ENCODE measurements at regions not wholly inside any gene's neighbourhood (a gene's known extent, or its start where the extent isn't known, plus 50 kb on each side); places are given as distances from the start of the nearest gene placed in this dataset.

DNA sequence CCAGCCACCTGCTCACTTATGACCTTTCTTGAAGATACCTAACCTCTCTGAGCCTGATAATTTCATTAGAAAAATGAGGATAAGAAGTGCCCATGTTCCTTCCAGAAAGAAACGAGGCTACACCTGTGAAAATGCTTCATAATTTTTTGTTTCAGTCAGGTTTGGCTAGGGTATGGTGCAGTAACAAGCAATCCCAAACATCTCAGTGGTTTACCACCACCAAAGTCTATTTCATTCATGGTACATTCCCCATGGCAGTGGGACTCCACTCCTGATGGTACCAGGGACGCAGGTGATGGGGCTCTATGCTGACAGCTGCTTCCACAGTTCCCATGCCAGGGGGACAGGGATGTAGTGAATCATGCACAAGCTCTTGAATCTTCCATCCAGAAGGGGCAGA is 147.6 kb upstream of the CES5A start:
- Histone ChIP-seq H3K9me3 (ENCODE audit: insufficient read depth, low read length) (no peaks in the 10 kb centered on the region), H3K27me3 (ENCODE audit: low read length) (no peaks in the 10 kb centered on the region), H3K79me2 (ENCODE audit: insufficient read depth, low read length) (no peaks in the 10 kb centered on the region), H3K27ac (ENCODE audit: low read depth, low read length) (no peak overlapping the region), H3F3A (ENCODE audit: insufficient read depth) (no peaks in the 10 kb centered on the region), H3K4me2 (ENCODE audit: low read depth, low read length, poor library complexity, severe bottlenecking) (no peak overlapping the region), H3K9me2 (replicated peaks; ENCODE audit: insufficient read depth, low read length) (no peaks in the 10 kb centered on the region), H2AFZ (ENCODE audit: low read depth, low read length, severe bottlenecking) (no peak overlapping the region), H3K9ac (ENCODE audit: low read length) (no peak overlapping the region), H3K36me3 (ENCODE audit: low read length) (no peaks in the 10 kb centered on the region), H4K20me1 (ENCODE audit: low read depth, low read length) (no peaks in the 10 kb centered on the region), H3K4me3 (ENCODE audit: insufficient read depth, low read length, poor library complexity, severe bottlenecking) (no peak overlapping the region)
- TF ChIP-seq EZH2phosphoT487 (conservative IDR thresholded peaks at IDR 0.05; ENCODE audit: low read length) = no peak

DNA sequence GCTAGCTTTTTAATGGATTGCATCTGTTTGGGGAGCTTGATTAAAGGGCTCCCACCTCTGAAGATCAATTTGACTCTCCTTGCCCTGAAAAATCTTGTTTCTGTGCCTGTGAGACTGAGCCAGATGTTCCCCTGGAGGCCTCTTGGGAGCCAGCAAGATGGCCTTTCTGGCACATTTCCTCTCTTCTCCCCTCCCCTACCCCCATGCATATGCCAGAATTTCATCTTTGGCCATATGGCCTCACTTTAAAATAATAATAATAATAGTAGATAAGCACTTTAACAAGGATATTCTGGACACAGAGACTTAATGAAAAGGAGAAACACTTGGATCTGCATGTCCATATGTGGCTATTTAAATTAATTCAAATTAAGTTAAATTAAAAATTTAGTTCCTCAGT is 144.1 kb upstream of the CES5A start:
- Histone ChIP-seq H3K4me2 (ENCODE audit: low read depth, low read length, poor library complexity, severe bottlenecking) (no peak overlapping the region), H3K9ac (ENCODE audit: low read length) (no peak overlapping the region), H3K27me3 (ENCODE audit: low read length) (no peaks in the 10 kb centered on the region), H3F3A (ENCODE audit: insufficient read depth) (no peaks in the 10 kb centered on the region), H4K20me1 (ENCODE audit: low read depth, low read length) (no peaks in the 10 kb centered on the region), H3K36me3 (ENCODE audit: low read length) (no peaks in the 10 kb centered on the region), H3K79me2 (ENCODE audit: insufficient read depth, low read length) (no peaks in the 10 kb centered on the region), H3K9me2 (replicated peaks; ENCODE audit: insufficient read depth, low read length) (no peaks in the 10 kb centered on the region), H2AFZ (ENCODE audit: low read depth, low read length, severe bottlenecking) (no peak overlapping the region), H3K9me3 (ENCODE audit: insufficient read depth, low read length) (no peaks in the 10 kb centered on the region), H3K4me3 (ENCODE audit: insufficient read depth, low read length, poor library complexity, severe bottlenecking) (no peak overlapping the region), H3K27ac (ENCODE audit: low read depth, low read length) (no peak overlapping the region)
- no peak for TF ChIP-seq EZH2phosphoT487 (conservative IDR thresholded peaks at IDR 0.05; ENCODE audit: low read length)
- TF ChIP-seq, protein P1, sequence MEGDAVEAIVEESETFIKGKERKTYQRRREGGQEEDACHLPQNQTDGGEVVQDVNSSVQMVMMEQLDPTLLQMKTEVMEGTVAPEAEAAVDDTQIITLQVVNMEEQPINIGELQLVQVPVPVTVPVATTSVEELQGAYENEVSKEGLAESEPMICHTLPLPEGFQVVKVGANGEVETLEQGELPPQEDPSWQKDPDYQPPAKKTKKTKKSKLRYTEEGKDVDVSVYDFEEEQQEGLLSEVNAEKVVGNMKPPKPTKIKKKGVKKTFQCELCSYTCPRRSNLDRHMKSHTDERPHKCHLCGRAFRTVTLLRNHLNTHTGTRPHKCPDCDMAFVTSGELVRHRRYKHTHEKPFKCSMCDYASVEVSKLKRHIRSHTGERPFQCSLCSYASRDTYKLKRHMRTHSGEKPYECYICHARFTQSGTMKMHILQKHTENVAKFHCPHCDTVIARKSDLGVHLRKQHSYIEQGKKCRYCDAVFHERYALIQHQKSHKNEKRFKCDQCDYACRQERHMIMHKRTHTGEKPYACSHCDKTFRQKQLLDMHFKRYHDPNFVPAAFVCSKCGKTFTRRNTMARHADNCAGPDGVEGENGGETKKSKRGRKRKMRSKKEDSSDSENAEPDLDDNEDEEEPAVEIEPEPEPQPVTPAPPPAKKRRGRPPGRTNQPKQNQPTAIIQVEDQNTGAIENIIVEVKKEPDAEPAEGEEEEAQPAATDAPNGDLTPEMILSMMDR (IDR thresholded peaks at IDR 0.05; ENCODE audit: insufficient read depth, low read length, poor library complexity, severe bottlenecking) = no peak

DNA sequence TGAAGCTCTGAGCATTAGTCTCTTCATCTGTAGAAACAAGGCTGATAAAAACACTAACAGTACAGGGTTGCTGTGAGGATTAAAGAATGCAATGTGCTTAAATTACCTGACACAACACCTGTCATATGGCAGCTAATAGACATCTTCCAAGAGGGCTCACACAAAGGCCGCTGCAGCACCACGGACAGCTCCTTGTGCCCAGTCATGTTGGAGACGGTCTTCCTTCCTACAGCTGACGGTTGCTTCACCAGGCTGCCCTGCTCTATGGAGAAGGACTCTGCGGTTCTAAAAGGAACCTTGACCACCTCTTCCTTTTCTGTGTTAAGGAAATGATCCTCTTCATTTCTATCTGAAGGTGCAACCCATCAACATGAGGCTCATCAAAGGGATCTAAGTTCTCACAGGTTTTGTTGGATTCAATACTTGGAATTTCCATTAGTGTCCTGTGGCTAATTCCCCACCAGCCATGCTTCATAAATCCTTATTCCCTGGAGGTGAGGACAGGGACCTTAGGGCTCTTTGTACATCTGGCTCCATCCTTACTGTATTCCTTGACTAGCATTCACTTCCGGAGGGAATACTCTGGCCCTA is 138.9 kb upstream of the CES5A start:
- Histone ChIP-seq H3K9me3 (ENCODE audit: insufficient read depth, low read length) (no peaks in the 10 kb centered on the region), H3K27me3 (ENCODE audit: low read length) (no peaks in the 10 kb centered on the region), H3K9me2 (replicated peaks; ENCODE audit: insufficient read depth, low read length) (no peaks in the 10 kb centered on the region), H4K20me1 (ENCODE audit: low read depth, low read length) (no peaks in the 10 kb centered on the region), H3F3A (ENCODE audit: insufficient read depth) (no peaks in the 10 kb centered on the region), H3K27ac (ENCODE audit: low read depth, low read length) (no peak overlapping the region), H3K4me3 (ENCODE audit: insufficient read depth, low read length, poor library complexity, severe bottlenecking) (no peak overlapping the region), H3K4me2 (ENCODE audit: low read depth, low read length, poor library complexity, severe bottlenecking) (no peak overlapping the region), H3K9ac (ENCODE audit: low read length) (no peak overlapping the region), H2AFZ (ENCODE audit: low read depth, low read length, severe bottlenecking) (no peak overlapping the region), H3K36me3 (ENCODE audit: low read length) (no peaks in the 10 kb centered on the region), H3K79me2 (ENCODE audit: insufficient read depth, low read length) (no peaks in the 10 kb centered on the region)
- no peak for TF ChIP-seq EZH2phosphoT487 (conservative IDR thresholded peaks at IDR 0.05; ENCODE audit: low read length)
- TF ChIP-seq, protein P1 (IDR thresholded peaks at IDR 0.05; ENCODE audit: insufficient read depth, low read length, poor library complexity, severe bottlenecking) = no peak

DNA sequence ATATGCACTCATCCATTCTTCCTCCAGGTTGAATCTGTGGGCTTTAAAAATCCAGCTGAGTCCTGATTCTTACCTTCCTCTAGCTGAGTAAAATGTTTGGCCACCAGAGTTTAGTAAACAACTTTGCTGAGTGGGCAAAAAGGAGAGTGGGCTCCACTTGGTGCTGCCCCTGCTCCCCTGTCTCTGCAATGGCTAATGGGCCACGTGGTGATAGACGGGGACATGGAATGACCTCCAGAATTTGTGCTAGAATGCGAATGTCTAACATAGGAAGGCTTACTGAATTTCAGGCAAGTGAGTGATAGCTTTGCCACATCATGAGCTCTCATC is 137.3 kb upstream of the CES5A start:
- no peaks in the 10 kb centered on the region for H3K27me3 ChIP-seq (ENCODE audit: low read length)
- no peak overlapping the region for H2AFZ ChIP-seq (ENCODE audit: low read depth, low read length, severe bottlenecking)
- no peaks in the 10 kb centered on the region for H3K36me3 ChIP-seq (ENCODE audit: low read length)
- H3K9ac ChIP-seq (ENCODE audit: low read length) = no peak overlapping the region
- H4K20me1 ChIP-seq (ENCODE audit: low read depth, low read length) = no peaks in the 10 kb centered on the region
- H3K4me2 ChIP-seq (ENCODE audit: low read depth, low read length, poor library complexity, severe bottlenecking) = no peak overlapping the region
- H3K9me2 ChIP-seq (replicated peaks; ENCODE audit: insufficient read depth, low read length) = no peaks in the 10 kb centered on the region
- TF ChIP-seq, protein P1 (IDR thresholded peaks at IDR 0.05; ENCODE audit: insufficient read depth, low read length, poor library complexity, severe bottlenecking) = no peak
- TF ChIP-seq EZH2phosphoT487 (conservative IDR thresholded peaks at IDR 0.05; ENCODE audit: low read length) = no peak
- no peaks in the 10 kb centered on the region for H3K79me2 ChIP-seq (ENCODE audit: insufficient read depth, low read length)
- H3F3A ChIP-seq (ENCODE audit: insufficient read depth) = no peaks in the 10 kb centered on the region
- no peak overlapping the region for H3K27ac ChIP-seq (ENCODE audit: low read depth, low read length)
- H3K4me3 ChIP-seq (ENCODE audit: insufficient read depth, low read length, poor library complexity, severe bottlenecking) = no peak overlapping the region
- H3K9me3 ChIP-seq (ENCODE audit: insufficient read depth, low read length) = no peaks in the 10 kb centered on the region

Data from SU-DHL-6 (cell line).